Cardiac septum (tissue), 1 donor: ENCODE measurements at regions not wholly inside any gene's neighbourhood (a gene's known extent, or its start where the extent isn't known, plus 50 kb on each side); places are given as distances from the start of the nearest gene placed in this dataset.

Experiments used
- DNase-seq: peaks from one replicate; pipeline ENCODE4 v3.0.0-alpha.2; 2020; ENCODE audit warnings: low spot score
- intact Hi-C: fragments of 100-400 bp; cut with DNase I; formaldehyde crosslinking; loops from one replicate; pipeline ENCODE4 v1.14.0; 2022
- donor health status: DM: no; HTN: no; CAD: no.

DNA sequence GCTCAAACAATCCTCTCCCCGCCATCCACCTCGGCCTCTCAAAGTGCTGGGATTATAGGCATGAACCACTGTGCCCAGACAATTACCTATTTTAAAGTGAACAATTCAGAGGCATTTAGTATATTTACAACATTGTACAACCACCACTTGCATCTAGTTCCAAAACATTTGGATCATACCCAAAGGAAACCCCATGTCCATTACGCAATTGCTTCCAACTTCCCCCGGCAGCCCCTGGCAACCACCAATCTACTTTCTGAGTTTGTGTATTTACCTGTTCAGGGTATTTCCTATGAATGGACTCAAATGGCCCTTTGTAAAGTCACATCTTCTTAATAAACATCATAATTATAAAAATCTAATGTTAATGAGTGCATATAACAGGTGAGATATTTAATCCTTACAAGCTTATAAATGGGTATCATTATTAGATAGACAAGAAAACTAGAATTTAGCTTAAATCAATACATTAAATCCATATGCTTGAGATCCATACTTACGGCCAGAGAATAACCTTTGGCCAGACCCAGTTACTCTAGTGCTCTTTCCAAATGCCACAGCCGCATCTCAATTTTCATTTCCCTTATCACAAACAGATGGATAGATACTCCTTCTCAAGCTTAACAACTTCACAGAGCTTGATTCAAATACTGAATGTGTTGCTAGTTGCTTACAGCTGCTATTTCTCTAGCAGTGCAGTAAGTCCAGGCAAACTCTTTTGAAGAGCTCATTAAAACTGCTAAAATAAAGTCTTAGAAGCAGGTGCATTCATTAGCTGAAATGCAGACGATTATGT is 133.4 kb upstream of the MKLN1 start:
- intact Hi-C loops, result no loop called here
- DNase-seq, result no peak

DNA sequence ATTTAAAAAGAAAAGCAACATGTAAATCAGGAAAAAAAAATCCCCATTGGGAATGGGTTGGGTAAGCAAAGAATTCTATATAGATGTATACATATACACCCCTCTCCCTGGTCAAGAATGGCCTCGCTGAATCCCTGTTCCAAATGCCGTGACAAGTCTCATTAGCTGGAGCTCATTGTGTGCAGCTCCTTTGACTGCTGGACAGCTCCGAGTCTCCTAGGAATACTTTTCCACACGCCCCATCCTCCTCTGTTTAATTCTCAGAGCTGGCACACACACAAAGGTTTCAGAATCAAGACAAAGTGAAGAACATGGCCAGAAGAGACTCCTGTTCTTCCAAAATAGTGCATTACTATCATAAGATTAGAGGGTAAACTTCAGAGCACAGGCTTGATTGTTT is 130.9 kb upstream of the MKLN1 start:
- DNase-seq, result no peak
- intact Hi-C loops, result no loop called here

GRCh38 chr7:131197920-131198615 is 129.6 kb upstream of the MKLN1 start:
- intact Hi-C loops, result no loop called here

GRCh38 chr7:131202451-131202850 is 125.2 kb upstream of the MKLN1 start:
- intact Hi-C loops, result no loop called here
- DNase-seq, result no peak

More at GRCh38 chr7:131197920-131198615, 129.6 kb upstream of the MKLN1 start:
- no peak for DNase-seq

DNA sequence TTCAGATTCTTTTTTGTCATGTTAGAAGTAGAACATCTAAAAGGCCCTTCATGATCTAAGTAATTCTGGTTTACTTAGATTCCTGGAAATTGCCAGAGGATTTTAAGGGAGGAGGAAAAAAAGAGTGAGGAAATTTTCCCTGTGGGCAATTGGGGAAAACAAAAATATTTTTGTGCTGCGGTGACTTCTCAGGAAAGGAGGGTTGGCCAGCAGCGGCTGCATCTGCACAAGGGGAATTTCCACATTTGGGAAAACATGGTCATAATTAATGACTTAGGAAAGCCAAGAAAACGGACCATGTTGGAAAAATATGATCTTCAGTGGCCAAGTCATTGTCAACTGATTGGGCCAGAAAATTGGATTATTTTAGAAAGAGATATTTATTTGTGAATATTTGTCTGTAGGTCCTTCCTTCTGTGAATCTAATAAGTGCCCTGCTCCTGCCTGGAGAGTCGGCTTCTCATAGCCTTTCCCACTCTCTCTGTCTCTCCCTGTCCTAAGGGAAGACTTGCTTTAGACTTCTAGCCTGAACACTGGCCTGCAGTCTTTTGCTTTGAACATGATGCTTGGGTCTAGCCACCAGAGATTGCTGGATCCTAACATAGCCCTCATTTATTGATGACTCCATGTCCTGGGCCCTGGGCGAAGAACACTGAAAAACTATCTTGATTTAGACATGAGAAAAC is 124.2 kb upstream of the MKLN1 start:
- DNase-seq, result no peak
- intact Hi-C loops, result no loop called here

- DNase-seq, result no peak
- intact Hi-C loops, result no loop called here
These were observed 118.9 kb upstream of the MKLN1 start for GRCh38 chr7:131208777-131209176.

- intact Hi-C loops, result no loop called here
- no peak for DNase-seq
These were observed 117.1 kb upstream of the MKLN1 start for GRCh38 chr7:131210618-131211017.

DNA sequence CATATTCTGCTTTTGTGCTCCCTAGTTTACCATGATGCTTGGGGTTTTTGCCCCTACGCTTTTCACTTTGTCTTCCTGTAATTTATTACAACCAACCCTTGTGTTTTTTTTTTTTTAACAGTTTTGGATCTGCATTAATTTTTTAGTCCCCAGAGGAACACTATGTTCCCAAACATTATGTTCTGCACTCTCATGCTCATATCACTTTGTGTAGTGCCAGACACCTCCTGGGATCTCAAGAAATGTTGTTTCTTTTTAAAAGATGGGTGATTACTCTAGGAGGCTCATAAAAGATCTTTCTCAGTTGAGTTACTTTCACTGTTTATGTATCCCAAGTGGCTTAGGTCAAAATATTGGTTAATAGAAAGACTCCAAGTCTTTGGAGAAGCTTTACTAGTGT is 116.2 kb upstream of the MKLN1 start:
- no peak for DNase-seq
- intact Hi-C loops, result no loop called here

DNA sequence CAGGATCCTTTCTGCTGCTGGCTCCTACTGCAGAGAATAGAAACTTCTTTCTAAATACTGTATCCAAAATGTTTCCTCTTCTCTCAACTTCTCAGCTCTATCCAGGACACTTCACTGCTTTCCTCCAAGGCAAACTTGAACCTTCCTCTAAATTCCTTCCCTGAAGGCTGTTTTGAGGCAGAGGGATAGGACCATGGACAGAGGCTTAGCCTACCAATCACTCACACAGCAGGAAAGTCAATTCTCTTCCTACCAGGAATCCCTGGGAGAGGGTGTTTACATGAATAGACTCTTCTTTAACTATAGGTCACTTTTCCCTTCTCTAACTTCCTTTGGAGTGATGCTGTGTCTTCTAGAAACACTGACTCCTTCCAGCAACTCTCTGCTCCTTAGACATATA is 115.6 kb upstream of the MKLN1 start:
- no peak for DNase-seq
- intact Hi-C loops, result no loop called here

GRCh38 chr7:131218727-131219128 is 108.9 kb upstream of the MKLN1 start:
- intact Hi-C loops, result no loop called here
- DNase-seq, result no peak

DNA sequence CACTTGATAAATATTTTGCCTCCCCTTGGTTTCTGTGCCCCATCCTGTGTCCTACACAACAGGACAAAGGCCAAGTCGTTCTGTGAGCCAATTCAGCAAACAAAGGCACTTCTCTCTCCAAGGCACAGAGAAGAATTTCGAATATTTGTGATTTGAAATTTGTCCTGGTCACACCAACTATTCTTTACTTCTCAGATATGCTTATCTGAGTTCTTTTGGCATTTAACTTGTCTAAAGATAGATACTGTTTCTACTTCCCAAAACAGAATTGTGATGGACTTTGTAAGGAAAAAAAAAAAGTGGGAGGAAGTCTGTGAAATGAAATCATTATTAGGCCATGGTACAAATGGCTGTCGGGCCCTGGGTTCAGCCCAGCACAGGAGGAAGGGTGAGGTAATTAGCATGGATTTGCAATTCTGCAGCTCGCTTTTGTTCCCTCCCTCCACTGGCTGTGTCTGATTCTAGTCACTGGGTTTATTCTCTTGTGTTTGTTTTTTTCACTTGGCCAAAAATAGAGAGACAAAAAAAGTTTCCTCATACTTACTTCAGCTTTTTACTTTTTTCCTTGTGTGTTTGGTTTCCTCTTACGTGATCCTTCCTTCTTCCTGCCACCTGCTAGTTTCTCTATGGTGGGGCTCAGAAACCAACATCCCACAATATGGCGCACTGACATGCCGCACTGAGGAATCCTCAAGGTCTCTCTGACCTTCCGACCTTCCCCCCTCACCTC is 108.2 kb upstream of the MKLN1 start:
- intact Hi-C loops, result no loop called here

DNA sequence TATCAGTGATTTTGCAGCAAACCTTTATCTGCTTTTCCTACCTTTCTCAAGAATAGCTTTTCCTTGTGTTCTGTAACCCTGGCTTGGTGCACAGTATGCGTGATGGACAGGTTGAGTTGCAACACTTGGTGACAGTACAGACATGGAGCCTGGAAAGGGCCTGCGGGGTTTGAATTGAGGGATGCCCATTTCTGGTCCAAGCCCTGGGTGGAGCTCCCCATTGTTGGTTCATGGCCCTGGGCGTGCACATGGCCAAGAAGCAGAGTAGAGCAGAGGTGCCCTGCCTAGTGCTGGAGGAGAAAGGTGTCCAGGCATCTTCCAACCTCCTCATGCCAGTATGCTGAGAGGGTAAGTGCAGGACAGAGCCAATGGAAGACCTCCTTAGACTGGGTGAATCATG is 106.6 kb upstream of the MKLN1 start:
- intact Hi-C loops, result no loop called here
- DNase-seq, result no peak

More for the DNA sequence above, 108.2 kb upstream of the MKLN1 start:
- DNase-seq, result peak; percentile 85

DNA sequence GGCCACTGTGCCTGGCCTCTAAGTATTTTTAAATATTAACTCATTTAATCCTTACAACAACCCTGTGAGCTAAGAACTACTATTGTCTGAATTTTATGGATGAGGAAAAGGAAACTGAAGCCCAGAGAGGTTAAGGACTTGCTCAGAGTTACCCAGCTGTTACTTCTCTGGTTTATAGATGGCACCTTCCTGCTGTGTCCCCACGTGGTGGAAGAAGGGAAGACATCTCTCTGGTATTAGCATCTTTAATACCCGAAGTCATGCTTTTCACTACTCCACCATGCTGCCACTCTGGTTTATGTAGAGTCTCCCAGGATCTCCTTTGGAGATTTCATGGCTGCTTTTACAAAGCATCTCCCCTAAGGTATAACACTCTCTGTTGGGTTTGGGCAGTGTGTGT is 105.5 kb upstream of the MKLN1 start:
- intact Hi-C loops, result no loop called here

GRCh38 chr7:131223151-131223550 is 104.5 kb upstream of the MKLN1 start:
- DNase-seq, result no peak
- intact Hi-C loops, result no loop called here

More for the DNA sequence above, 105.5 kb upstream of the MKLN1 start:
- DNase-seq, result no peak

GRCh38 chr7:131224996-131225395 is 102.7 kb upstream of the MKLN1 start:
- intact Hi-C loops, result no loop called here
- DNase-seq, result no peak

DNA sequence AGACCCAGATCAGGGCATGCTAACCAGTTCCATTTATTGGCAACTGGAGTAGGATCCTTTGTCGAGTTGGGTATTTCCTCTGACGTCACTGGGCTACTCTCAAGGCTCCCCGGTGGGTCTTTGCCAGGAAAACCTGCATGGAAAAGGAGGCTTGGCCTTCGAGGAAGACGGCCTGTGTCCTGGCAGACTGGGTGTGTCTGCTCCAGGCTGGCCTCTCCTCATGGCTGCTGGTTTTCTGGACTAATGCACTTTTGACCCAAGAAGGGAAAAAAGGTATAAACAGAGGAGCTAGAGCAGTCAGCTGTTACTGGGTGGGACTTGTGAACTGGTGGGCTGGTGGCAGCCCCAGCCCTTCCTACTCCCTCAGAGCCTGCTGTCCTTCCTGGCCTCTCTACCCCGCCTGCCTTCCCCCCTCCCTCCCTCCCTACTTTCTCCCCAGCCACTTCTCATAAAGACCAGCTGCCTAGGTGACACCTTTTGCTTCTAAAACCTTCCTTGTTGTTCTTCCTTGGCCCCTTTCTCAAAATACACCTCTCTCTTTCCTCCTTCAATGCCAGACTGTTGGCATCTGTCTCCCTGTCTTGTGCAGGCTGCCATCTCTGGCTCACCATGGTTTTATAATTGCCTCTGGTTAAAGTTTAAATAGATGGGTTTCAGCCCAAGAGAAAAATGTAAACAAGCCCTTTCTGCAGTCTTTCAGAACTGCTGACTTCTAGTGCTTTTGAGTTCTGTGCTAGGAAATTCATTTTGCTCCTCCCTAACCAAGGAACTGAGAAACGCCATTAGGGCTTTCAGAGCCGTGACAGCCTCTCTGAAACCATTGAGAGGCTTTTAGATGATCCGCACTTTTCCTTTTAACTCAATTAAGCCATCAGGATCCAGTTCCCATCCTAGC is 101.8 kb upstream of the MKLN1 start:
- intact Hi-C loops, result no loop called here
- no peak for DNase-seq

DNA sequence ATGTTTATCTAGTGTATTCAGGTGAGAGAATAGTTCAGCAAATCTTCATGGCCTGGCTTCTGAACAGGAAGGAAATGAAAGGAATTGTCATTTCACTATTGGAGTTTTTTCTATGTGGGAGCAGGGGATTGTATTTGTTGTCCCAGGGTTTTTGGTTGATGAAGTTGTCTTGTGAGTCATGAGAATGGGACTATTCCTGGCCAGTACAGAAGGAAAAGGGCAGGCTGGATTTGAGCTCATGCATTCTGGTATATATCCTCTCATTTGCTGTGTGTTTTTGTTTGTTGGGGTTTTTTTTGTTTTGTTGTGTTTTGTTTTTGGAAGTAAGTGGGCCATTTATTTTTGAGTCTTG is 101.2 kb upstream of the MKLN1 start:
- no peak for DNase-seq
- intact Hi-C loops, result no loop called here

DNA sequence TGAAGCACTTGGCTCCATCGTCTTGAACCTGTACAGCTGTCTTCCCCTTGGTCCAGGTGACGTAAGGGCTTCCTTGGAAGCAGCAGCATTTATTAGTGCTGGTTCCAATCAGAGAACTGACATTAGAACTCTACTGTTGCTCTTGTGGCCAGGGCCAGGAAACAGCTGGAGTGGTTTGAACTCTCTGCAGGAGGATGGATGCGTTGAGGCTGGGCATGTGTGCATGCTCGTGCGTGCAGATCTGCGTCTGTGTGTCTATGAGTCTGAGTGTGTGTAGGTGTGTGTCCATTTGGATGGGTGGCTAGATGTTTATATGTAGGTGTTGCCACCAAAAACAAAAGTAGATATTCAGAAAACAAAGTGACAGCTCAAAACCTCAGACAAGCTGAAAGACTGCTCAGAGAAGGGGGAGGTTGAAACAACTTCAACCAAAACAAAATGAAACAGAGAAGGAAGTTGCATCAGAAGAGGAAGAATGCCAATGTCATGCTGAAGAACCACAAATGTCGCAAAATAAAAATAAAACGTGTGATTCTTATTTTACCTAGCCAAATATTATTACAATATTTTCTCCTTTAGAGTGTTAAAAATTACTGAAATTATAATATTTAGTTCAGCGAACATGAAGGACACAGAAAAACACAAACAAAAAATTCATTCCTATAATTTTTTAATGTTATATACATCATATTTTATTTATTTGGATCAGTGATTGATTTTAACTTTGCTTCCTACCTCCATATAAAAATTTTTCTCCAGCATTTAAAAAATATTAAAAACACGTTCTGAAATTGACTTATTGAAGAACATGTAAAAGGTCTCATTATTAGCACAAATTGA is 96.1 kb upstream of the MKLN1 start:
- intact Hi-C loops, result loop anchor here (5.0 kb wide), 1 partner anchor 124 kb away; no protein-coding TSS in a partner anchor
- peak; percentile 80 for DNase-seq
